HepG2 (cell line): ENCODE measurements at regions not wholly inside any gene's neighbourhood (a gene's known extent, or its start where the extent isn't known, plus 50 kb on each side); places are given as distances from the start of the nearest gene placed in this dataset.

ENCODE experiments used
- ATAC-seq: fragments of 200-7000 bp; cut with Tn5 transposase; 3 replicates; pipeline ENCODE4 v1.9.1; 2020; ENCODE audit warnings: mild to moderate bottlenecking, moderate library complexity
- BruUV-seq: library from RNA; stranded (reverse); fragments of 400-500 nt; replicated peaks from 2 replicates; lab custom pipeline; 2021; lab: Mats Ljungman, UMichigan
- CTCF ChIA-PET: fragments of 300-600 bp; formaldehyde crosslinking; extraction: SDS; loops from one replicate; lab custom pipeline; 2021; ENCODE audit warnings: low total read pairs, inconsistent platforms, low intra/inter-chr PET ratio; lab: Yijun Ruan, JAX
- POLR2A ChIA-PET: fragments of 350-600 bp; sonication (Branson Sonifier 250); formaldehyde crosslinking; loops from one replicate; lab custom pipeline; 2020; ENCODE audit warnings: antibody characterized with exemption, inconsistent platforms; lab: Yijun Ruan, JAX
- DNase-seq: peaks from one replicate; pipeline ENCODE4 v3.0.0-alpha.2; 2015; ENCODE audit warnings: low spot score
- FAIRE-seq: peaks from 3 replicates; lab custom pipeline; 2011; peaks lifted over from hg19 to GRCh38; lab: Jason Lieb, UNC
- H2AFZ ChIP-seq: one replicate; pipeline ENCODE4 v1.6.1; 2011; ENCODE audit warnings: low read length, inconsistent platforms
- H3K27ac ChIP-seq: fragments of 300-600 bp; 3 replicates; pipeline ENCODE4 v1.8.0; 2011; ENCODE audit warnings: mixed run types, mild to moderate bottlenecking, mixed read lengths, low read length, inconsistent platforms; ENCODE audit not compliant: insufficient read depth; ENCODE audit errors: extremely low read length
- H3K27me3 ChIP-seq, 2 experiments: fragments of 200-600 bp in 1 of 2; 2 replicates in 1 of 2; 3 replicates in 1 of 2; pipeline versions ENCODE4 v1.6.0 to v1.8.0; 2011; ENCODE audit warnings: low read length in 2 of 2, mild to moderate bottlenecking in 2 of 2, moderate library complexity in 2 of 2, inconsistent platforms in 1 of 2; ENCODE audit not compliant: insufficient read depth in 2 of 2, control insufficient read depth in 1 of 2
- H3K36me3 ChIP-seq, 2 experiments: fragments of 200-600 bp in 1 of 2; replicated peaks in 1 of 2; 2 replicates in 1 of 2; 3 replicates in 1 of 2; pipeline versions ENCODE4 v1.5.1 to v1.8.0; 2011; ENCODE audit warnings: low read length in 2 of 2, inconsistent platforms in 1 of 2; ENCODE audit not compliant: insufficient read depth in 2 of 2, control insufficient read depth in 1 of 2
- H3K4me1 ChIP-seq: 2 replicates; pipeline ENCODE4 v1.5.1; 2012; ENCODE audit warnings: low read length, inconsistent platforms; ENCODE audit not compliant: insufficient read depth
- H3K4me2 ChIP-seq: 2 replicates; pipeline ENCODE4 v1.6.0; 2011; ENCODE audit warnings: low read depth, low read length, inconsistent platforms
- H3K4me3 ChIP-seq, 3 experiments: fragments of 200-600 bp in 1 of 3; sonication (generic), shearing (Covaris generic) in 1 of 3; replicated peaks in 1 of 3; 2 replicates each; pipeline ENCODE4 v1.5.1; 2011 to 2016; ENCODE audit warnings: low read length in 3 of 3, inconsistent platforms in 2 of 3, low read depth in 2 of 3, mild to moderate bottlenecking in 2 of 3, control low read depth in 1 of 3, mixed read lengths in 1 of 3; ENCODE audit not compliant: insufficient read depth in 1 of 3
- H3K79me2 ChIP-seq: one replicate; pipeline ENCODE4 v1.6.1; 2011; ENCODE audit warnings: low read length, inconsistent platforms; ENCODE audit not compliant: insufficient read depth
- H3K9ac ChIP-seq: 2 replicates; pipeline ENCODE4 v1.6.0; 2011; ENCODE audit warnings: mild to moderate bottlenecking, low read depth, low read length, inconsistent platforms; ENCODE audit not compliant: insufficient read depth
- H3K9me3 ChIP-seq: 2 replicates; pipeline ENCODE4 v1.5.1; 2012; ENCODE audit warnings: mild to moderate bottlenecking, low read length
- H4K20me1 ChIP-seq: 2 replicates; pipeline ENCODE4 v1.6.0; 2011; ENCODE audit warnings: inconsistent platforms, mild to moderate bottlenecking, low read length, moderate library complexity; ENCODE audit not compliant: insufficient read depth
- CC2D1A ChIP-seq: sonication (generic); formaldehyde crosslinking; IDR thresholded peaks from 2 replicates; pipeline ENCODE4 v1.8.1; 2023; ENCODE audit warnings: mild to moderate bottlenecking, missing genetic modification reagents
- KMT2A ChIP-seq: sonication (generic); formaldehyde crosslinking; IDR thresholded peaks from 2 replicates; pipeline ENCODE4 v1.4.0; 2020; ENCODE audit warnings: missing genetic modification reagents
- PAX8 ChIP-seq: sonication (generic); formaldehyde crosslinking; IDR thresholded peaks from 2 replicates; pipeline ENCODE4 v1.8.0; 2022; ENCODE audit warnings: mild to moderate bottlenecking, missing genetic modification reagents, borderline replicate concordance
- POLR2AphosphoS5 ChIP-seq: IDR thresholded peaks from 2 replicates; pipeline ENCODE4 v1.6.1; 2012; ENCODE audit warnings: low read depth, low read length
- RARA ChIP-seq: IDR thresholded peaks from 2 replicates; pipeline ENCODE4 v1.6.1; 2016; ENCODE audit warnings: missing genetic modification reagents, missing compliant biosample characterization
- SIN3A ChIP-seq: IDR thresholded peaks from 2 replicates; pipeline ENCODE4 v1.6.1; 2011; ENCODE audit warnings: low read depth, mild to moderate bottlenecking, control low read depth, low read length, borderline replicate concordance
- SOX5 ChIP-seq: IDR thresholded peaks from 2 replicates; pipeline ENCODE4 v1.6.1; 2016; ENCODE audit warnings: borderline replicate concordance
- SP2 ChIP-seq: sonication (generic); formaldehyde crosslinking; IDR thresholded peaks from 2 replicates; pipeline ENCODE4 v1.5.1; 2020; ENCODE audit warnings: mild to moderate bottlenecking, missing genetic modification reagents
- TCF7 ChIP-seq: sonication (generic); IDR thresholded peaks from 2 replicates; pipeline ENCODE4 v1.6.1; 2016; ENCODE audit warnings: antibody characterized with exemption, low read depth
- ZNF34 ChIP-seq: sonication (generic); formaldehyde crosslinking; IDR thresholded peaks from 2 replicates; pipeline ENCODE4 v1.4.0; 2020; ENCODE audit warnings: mild to moderate bottlenecking, missing genetic modification reagents, borderline replicate concordance
- ZNF510 ChIP-seq: sonication (generic); formaldehyde crosslinking; IDR thresholded peaks from 2 replicates; pipeline ENCODE4 v1.4.0; 2020; ENCODE audit warnings: low read depth, mild to moderate bottlenecking, missing genetic modification reagents
- ZNF569 ChIP-seq: sonication (generic); formaldehyde crosslinking; IDR thresholded peaks from 2 replicates; pipeline ENCODE4 v1.5.0; 2020; ENCODE audit warnings: mild to moderate bottlenecking, missing genetic modification reagents, moderate library complexity, borderline replicate concordance
- ZSCAN30 ChIP-seq: sonication (generic); formaldehyde crosslinking; IDR thresholded peaks from 2 replicates; pipeline ENCODE4 v1.5.0; 2020; ENCODE audit warnings: mild to moderate bottlenecking, missing genetic modification reagents
- WGBS: methylation state at CpG from one replicate; pipeline ENCODE4 v1.1.6; 2017; ENCODE audit warnings: low lambda C conversion rate; 5-methylcytosine and 5-hydroxymethylcytosine counted together
- in situ Hi-C: cut with HindIII; loops from 2 replicates; pipeline ENCODE4 v1.10.0; 2017; ENCODE audit warnings: low pct_unique_long_range_greater_than_20kb; ENCODE audit not compliant: extremely low pct_ligation_motif_present
- intact Hi-C: fragments of 100-400 bp; cut with micrococcal nuclease; formaldehyde crosslinking; loops from one replicate; pipeline ENCODE4 v1.10.0; 2022; ENCODE audit not compliant: unreplicated experiment
- TF ChIP-seq, protein P1 (sequence below): sonication (generic); formaldehyde crosslinking; IDR thresholded peaks from 2 replicates; pipeline ENCODE4 v1.4.0; 2020; ENCODE audit warnings: missing genetic modification reagents, mild to moderate bottlenecking, borderline replicate concordance

DNA sequence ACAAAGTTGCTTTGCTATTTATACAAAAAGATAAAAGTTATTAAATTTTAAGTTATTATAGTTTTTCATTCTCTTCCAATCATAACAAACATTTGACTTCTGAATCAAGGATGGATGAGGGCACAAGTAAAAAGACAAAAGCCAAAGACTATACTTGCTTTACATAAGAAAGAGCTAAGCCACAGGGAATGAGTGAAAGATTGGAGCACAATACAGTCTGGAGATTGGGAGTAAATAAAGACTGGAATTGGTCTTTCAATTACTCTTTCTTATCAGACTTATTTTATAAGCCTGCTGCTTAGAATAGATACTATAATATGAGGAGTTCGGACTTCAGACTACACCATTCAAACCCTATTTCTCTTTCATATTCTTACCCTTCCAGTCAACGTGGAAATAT lies 1874.1 kb upstream of the PRR20A start:
- Histone ChIP-seq H3K4me1 (no peaks in the 10 kb centered on the region), H3K36me3 (no peaks in the 10 kb centered on the region), H3K27me3 (no peaks in the 10 kb centered on the region), H3K9ac (no peak overlapping the region), H4K20me1 (no peaks in the 10 kb centered on the region), H2AFZ (no peak overlapping the region), H3K27ac (no peak overlapping the region), H3K79me2 (no peaks in the 10 kb centered on the region), H3K4me3 (no peak overlapping the region), H3K4me2 (no peak overlapping the region), H3K9me3 (peaks cover 29% of the 10 kb centered on the region)
- no peak for ATAC-seq
- WGBS = 0% methylated on average over 2 of the region's 2 CpGs
- in situ Hi-C loops (no loop called here), intact Hi-C loops (no loop called here)
- POLR2A ChIA-PET = no interaction called here
- CTCF ChIA-PET = no interaction called here
- TF ChIP-seq ZNF510 (CRISPR knock-in tag) (no peak), KMT2A (no peak), RARA (CRISPR knock-in tag) (no peak), SP2 (no peak), TCF7 (no peak), ZNF569 (CRISPR knock-in tag) (no peak), CC2D1A (no peak), SOX5 (CRISPR knock-in tag) (no peak), POLR2AphosphoS5 (no peak), ZSCAN30 (CRISPR knock-in tag) (no peak), ZNF34 (CRISPR knock-in tag) (no peak), SIN3A (no peak), PAX8 (CRISPR knock-in tag) (no peak)
- TF ChIP-seq, protein P1, sequence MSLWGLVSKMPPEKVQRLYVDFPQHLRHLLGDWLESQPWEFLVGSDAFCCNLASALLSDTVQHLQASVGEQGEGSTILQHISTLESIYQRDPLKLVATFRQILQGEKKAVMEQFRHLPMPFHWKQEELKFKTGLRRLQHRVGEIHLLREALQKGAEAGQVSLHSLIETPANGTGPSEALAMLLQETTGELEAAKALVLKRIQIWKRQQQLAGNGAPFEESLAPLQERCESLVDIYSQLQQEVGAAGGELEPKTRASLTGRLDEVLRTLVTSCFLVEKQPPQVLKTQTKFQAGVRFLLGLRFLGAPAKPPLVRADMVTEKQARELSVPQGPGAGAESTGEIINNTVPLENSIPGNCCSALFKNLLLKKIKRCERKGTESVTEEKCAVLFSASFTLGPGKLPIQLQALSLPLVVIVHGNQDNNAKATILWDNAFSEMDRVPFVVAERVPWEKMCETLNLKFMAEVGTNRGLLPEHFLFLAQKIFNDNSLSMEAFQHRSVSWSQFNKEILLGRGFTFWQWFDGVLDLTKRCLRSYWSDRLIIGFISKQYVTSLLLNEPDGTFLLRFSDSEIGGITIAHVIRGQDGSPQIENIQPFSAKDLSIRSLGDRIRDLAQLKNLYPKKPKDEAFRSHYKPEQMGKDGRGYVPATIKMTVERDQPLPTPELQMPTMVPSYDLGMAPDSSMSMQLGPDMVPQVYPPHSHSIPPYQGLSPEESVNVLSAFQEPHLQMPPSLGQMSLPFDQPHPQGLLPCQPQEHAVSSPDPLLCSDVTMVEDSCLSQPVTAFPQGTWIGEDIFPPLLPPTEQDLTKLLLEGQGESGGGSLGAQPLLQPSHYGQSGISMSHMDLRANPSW (CRISPR knock-in tag) = no peak
- no TSS peak for BruUV-seq
- no peak for DNase-seq
- no peak for FAIRE-seq
